Vagina (tissue), 2 donors: ENCODE measurements at regions not wholly inside any gene's neighbourhood (a gene's known extent, or its start where the extent isn't known, plus 50 kb on each side); places are given as distances from the start of the nearest gene placed in this dataset.

Experiments used
- POLR2A ChIP-seq, 2 donors: fragments of 450-650 bp; IDR thresholded peaks; one replicate each; pipeline ENCODE4 v1.6.1; 2017; ENCODE audit warnings: antibody characterized with exemption in 2 of 2, mild to moderate bottlenecking in 2 of 2, moderate library complexity in 2 of 2
- POLR2AphosphoS5 ChIP-seq, 2 donors: sonication (generic); formaldehyde crosslinking; IDR thresholded peaks; one replicate each; pipeline ENCODE4 v1.9.0; 2017; ENCODE audit warnings: antibody characterized with exemption in 2 of 2, mild to moderate bottlenecking in 2 of 2, low read depth in 1 of 2; ENCODE audit not compliant: insufficient read depth in 1 of 2
- TF ChIP-seq, protein P1 (sequence below), 3 experiments: fragments of 450-650 bp in 2 of 3; fragments of 200-600 bp in 1 of 3; sonication (generic) in 1 of 3; IDR thresholded peaks; one replicate each; pipeline ENCODE4 v1.5.1; 2017 to 2019; ENCODE audit warnings: antibody characterized with exemption in 3 of 3, mild to moderate bottlenecking in 2 of 3, moderate library complexity in 2 of 3

DNA sequence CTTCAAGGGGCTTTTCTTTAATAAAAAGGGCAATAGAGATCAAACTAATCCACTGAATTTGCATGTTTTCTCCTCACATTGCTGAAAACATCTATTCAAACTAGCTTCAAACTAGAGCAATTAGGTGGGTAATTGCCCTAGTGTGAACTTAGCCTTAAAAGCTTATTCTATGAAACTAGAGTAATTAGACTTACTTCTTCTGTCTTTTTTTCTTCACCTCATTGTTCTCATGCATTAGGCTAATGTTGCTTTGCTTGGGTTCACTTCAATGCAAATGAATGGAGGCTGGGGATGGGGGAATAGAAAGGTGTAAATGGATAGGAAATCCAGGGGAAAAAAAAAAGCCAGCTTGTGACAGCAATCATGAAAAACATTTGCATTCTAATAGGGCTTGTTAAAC is 414.8 kb upstream of the LMO3 start:
- no peak for TF ChIP-seq POLR2AphosphoS5 (IDR thresholded peaks at IDR 0.05; ENCODE audit: insufficient read depth in 1 of 2, low read depth in 1 of 2)
- TF ChIP-seq, protein P1, sequence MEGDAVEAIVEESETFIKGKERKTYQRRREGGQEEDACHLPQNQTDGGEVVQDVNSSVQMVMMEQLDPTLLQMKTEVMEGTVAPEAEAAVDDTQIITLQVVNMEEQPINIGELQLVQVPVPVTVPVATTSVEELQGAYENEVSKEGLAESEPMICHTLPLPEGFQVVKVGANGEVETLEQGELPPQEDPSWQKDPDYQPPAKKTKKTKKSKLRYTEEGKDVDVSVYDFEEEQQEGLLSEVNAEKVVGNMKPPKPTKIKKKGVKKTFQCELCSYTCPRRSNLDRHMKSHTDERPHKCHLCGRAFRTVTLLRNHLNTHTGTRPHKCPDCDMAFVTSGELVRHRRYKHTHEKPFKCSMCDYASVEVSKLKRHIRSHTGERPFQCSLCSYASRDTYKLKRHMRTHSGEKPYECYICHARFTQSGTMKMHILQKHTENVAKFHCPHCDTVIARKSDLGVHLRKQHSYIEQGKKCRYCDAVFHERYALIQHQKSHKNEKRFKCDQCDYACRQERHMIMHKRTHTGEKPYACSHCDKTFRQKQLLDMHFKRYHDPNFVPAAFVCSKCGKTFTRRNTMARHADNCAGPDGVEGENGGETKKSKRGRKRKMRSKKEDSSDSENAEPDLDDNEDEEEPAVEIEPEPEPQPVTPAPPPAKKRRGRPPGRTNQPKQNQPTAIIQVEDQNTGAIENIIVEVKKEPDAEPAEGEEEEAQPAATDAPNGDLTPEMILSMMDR (IDR thresholded peaks at IDR 0.05), result no peak
- TF ChIP-seq POLR2A (IDR thresholded peaks at IDR 0.05), result no peak
